Medulla oblongata (tissue), 1 donor: ENCODE measurements at regions not wholly inside any gene's neighbourhood (a gene's known extent, or its start where the extent isn't known, plus 50 kb on each side); places are given as distances from the start of the nearest gene placed in this dataset.

ENCODE experiments used
- DNase-seq: peaks from one replicate; pipeline ENCODE4 v3.0.0-alpha.2; 2015; ENCODE audit errors: extremely low spot score

- no peak for DNase-seq
These were observed 58.7 kb upstream of the SH3RF3 start for GRCh38 chr2:109070290-109070689.

GRCh38 chr2:109069331-109070194 is 59.4 kb upstream of the SH3RF3 start:
- DNase-seq = no peak

DNA sequence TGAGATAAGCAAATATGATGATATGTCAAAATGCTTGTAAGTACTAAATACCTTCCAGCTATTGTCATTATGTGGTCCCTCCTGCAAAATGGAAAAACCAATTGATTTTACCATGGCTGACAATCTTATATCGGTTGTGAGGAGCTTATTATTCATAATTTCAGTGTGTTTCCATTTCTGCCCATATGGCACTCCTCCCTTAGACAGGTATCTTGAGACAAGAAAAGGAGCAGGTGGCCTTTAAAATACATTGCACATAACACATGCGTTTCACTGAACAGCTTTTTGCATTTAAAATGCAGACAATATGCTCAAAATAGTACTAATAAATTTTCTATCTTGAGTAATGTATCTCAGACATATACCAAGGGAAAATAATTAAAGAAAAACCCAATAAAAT is 60.2 kb upstream of the SH3RF3 start:
- no peak for DNase-seq

- no peak for DNase-seq
These were observed 61.3 kb upstream of the SH3RF3 start for GRCh38 chr2:109067631-109068125.

DNA sequence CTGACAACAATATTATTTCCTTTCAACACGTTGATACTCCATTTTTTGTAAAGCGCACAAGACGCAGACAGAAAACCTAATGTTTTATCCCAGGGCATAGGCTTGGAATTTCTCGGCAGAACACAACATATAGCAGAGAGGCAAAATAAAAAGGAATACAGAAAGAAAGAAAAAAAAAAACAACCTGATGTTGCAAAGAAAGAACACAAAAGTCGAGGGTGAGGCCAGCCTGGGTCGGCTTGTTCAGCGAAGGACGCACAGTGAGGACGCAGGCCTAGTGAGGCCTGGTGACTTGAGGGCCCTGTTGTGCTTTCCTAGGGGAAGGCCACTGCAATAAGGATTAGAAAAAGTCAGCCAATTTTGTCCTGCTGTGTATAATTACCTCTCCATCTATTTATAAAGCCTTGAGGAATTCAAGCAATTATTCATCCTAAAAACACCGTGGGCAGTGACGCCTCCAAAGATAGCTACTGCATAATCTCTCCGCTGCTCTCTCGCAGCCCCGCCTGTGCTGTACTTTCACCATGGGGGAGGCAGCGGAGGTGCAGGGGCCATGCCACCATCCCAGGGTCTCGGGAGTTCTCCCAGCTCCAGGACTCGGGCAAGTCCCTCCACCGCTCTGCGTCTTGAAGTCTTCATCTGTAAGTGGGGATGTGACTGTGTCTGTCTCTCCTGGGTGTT is 61.9 kb upstream of the SH3RF3 start:
- no peak for DNase-seq

DNA sequence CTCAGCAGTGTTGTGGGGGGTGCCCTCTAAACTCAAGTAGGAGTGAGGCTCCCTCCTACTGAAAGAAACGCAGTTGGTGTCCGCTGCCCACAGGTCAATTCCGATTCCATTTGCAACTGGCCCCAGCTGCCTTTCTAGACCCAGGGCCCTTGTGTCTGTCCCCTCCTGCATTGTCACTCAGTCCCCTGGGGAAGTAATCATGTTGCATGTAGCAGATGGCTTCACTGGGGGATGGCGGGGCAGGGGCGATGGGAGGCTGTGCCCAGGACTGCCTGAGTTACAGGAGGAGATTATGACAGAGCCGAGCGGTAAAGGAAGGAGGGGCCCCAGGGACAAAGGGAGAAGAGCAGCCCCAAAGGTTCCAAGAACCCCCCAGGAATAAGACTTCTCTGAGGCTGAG is 62.5 kb upstream of the SH3RF3 start:
- no peak for DNase-seq

GRCh38 chr2:109065391-109065734 is 63.6 kb upstream of the SH3RF3 start:
- DNase-seq = peak; percentile 24

DNA sequence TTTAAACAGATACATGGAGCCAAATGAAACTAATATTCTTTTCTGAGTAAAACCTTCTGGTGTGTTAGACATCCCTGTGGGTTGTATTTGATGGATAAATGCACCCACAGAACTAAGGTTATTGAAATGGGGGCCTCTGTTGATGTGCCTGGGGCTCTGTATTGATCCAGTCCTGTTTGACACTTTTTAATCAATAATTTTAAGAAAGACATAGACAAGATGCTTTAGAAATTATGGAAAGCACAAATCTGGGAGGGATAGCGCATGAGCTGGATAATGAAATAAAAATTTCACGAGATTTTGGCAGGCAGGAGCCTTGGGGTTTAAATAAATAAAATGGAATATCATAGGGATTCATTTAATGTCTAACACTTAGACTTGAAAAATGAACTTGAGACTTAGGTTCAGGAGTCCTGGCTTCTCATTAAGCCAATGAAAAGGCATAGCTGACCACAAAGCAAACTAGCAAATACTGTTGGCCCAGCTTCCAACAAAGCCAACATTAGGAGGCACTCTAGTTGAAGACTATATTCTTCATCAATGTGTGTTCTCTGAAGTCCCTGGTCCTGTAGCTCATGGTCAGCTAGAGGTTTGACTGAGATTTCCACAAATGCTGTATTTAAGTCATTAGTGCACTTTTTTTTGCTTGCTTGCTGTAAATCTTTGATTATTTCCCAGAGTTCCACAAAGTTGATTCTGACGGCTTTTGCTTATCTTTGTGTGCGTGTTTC is 64.2 kb upstream of the SH3RF3 start:
- no peak for DNase-seq

GRCh38 chr2:109062859-109063700 is 65.9 kb upstream of the SH3RF3 start:
- no peak for DNase-seq

DNA sequence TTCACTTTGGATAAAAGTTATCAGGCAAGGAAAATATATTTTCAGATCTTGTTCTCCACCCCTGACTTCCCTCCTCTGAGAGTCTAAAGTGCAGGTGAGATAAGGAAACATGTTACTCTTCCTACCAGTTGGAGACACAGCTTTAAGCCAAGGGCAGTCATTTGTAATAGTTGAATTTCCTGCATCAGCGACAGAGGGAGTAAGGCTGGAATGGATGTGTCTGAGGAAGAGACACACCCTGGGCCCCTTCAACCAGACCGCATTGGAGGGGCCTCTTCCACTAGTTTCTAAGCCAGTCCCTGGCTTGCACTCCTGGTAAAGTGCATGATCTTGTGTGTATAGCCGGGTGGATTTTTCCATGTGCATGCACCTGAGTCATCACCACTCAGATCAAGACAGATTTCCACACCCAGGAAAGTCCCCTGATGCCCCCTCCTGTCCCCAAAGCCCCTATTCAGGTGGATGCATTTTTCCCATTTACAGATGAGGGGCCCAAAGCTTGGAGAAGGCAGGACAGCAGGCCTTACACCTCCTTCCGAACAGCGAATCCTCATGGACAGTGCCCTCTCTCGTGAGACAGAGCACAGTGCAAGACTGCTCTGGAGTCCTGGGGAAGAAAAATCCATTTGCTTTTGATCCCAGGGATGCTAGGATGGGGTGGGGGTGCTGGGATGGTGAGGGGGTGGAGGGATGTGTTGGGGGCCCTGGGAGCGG is 66.7 kb upstream of the SH3RF3 start:
- DNase-seq = no peak

DNA sequence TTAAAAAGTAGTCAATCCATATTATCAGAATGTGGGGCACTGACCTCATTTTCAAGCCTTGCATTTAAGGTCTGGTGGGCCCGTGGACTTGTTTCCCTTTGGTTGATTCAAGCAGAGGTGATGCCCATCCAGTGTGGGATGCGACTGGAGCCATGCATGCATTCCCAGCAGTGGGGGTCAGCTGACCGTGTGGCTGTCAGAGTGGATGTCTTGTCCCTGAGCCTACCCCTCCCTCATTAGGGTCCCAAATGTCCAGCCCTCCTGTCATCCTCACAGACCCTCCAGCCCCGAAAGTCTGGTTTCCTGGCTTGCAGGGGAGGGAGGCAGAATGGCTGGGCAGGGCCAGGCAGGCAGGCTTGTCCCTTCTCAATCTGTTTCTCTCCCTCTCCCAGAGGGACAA is 67.3 kb upstream of the SH3RF3 start:
- DNase-seq = no peak

GRCh38 chr2:109060496-109060895 is 68.5 kb upstream of the SH3RF3 start:
- DNase-seq = no peak

GRCh38 chr2:109059474-109060165 is 69.4 kb upstream of the SH3RF3 start:
- no peak for DNase-seq

DNA sequence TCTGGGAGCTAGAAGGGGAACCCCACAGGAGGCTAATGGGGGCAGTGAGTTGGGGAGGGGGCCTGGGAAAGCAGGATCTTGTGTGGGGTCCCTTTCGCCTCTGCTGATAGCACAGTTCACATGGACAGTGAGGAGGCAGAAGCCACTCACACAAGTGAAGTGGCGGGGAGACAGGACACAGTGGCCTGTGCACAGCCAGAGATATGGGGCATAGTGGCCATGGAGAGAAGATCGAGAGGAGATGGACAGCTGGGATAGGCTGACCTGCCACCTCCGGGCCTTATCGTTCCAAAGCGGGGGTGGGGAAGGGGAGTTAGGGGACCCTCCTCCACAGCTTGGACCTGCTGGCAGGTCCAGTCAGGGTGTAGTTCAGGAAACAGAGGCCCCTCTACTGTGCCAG is 69.8 kb upstream of the EDAR start:
- DNase-seq = no peak

GRCh38 chr2:109058191-109058632 is 69.2 kb upstream of the EDAR start:
- DNase-seq = no peak

DNA sequence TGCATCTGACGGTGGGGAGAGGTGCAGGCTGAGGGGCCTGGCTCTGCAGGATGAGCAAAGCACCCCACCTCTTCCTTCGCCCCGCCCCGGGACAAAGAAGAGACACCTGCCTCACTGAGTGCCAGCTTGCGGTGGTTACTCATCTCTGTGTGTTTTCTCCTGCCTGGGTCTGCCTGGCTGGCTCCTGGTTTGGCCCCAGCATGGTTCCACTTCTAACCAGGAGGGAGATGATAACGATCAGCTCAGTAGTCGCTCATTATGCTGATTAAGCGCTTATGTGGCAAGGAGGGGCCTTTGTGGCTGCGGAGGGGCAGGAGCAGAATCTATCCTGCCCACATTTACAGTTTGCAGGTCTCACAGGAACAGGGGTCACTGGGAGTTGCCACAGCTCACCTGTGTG is 68.7 kb upstream of the EDAR start:
- no peak for DNase-seq

DNA sequence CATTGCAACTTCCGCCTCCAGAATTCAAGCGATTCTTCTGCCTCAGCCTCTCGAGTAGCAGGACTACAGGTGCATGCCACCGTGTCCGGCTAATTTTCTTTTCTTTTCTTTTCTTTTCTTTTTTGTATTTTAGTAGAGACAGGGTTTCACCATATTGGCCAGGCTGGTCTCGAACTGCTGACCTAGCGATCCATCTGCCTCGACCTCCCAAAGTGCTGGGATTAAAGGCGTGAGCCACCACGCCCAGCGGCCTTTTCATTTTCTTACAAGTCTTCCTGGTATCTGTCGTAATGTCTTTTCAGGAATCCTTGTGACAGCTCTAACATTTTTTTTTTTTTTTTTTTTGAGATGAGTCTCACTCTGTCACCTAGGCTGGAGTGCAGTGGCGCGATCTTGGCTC is 66.4 kb upstream of the EDAR start:
- DNase-seq = no peak

DNA sequence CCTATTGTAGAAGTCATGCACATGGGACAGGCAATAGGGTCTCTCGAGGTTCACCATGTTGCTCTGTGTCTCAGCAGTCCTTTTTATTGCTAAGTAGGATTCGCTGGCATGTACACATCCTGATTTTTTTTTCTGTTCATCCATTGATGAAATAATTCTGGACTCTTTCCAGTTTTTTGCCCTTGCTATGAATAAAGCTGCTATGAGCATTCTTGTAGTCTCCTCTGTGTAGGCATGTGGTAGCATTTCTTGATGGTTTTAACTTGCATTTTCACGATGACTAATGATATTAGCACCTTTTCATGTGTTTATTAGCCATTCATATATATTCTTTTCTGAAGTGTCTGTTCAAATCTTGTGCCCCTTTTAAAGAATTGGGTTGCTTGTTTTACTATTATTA is 65.8 kb upstream of the EDAR start:
- no peak for DNase-seq

GRCh38 chr2:109053716-109054115 is 64.7 kb upstream of the EDAR start:
- DNase-seq = no peak

DNA sequence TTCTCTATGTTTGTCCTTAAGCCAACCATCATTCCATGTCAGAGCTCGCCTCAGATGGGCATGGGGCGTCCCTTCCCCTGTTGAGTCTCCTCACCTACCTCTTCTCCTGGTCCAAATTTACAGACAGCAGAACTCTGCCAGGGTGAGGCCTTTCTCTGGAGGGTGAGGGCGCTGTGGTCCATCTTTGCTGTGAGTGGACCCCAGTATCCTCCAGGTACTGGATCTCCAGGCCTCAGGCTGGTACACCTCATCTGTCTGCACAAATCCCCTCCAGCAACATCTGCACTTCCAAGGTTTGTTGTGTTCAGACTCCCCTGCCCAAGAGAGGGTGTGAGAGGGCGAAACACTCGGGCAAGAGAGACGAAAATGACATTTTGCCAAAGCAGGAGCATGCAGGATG is 63.9 kb upstream of the EDAR start:
- no peak for DNase-seq
